GM18858 (cell line): ENCODE measurements at regions not wholly inside any gene's neighbourhood (a gene's known extent, or its start where the extent isn't known, plus 50 kb on each side); places are given as distances from the start of the nearest gene placed in this dataset.

Source experiments
- ATAC-seq: cut with Tn5 transposase; IDR thresholded peaks from one replicate; pipeline ENCODE4 v1.9.1; 2021; ENCODE audit not compliant: unreplicated experiment

GRCh38 chr19:30293051-30293785, 79.0 kb upstream of the ZNF536 start:
- ATAC-seq = no peak

GRCh38 chr19:30297969-30298368, 74.2 kb upstream of the ZNF536 start:
- ATAC-seq = no peak

GRCh38 chr19:30303131-30303654, 69.0 kb upstream of the ZNF536 start:
- ATAC-seq = no peak

GRCh38 chr19:30304540-30304939, 67.6 kb upstream of the ZNF536 start:
- ATAC-seq = no peak

GRCh38 chr19:30305346-30306060, 66.7 kb upstream of the ZNF536 start:
- no peak for ATAC-seq

GRCh38 chr19:30307191-30307974, 64.8 kb upstream of the ZNF536 start:
- ATAC-seq = no peak

- no peak for ATAC-seq
These were observed 63.0 kb upstream of the ZNF536 start for GRCh38 chr19:30309176-30309575.

- no peak for ATAC-seq
These were observed 62.1 kb upstream of the ZNF536 start for GRCh38 chr19:30309905-30310601.

GRCh38 chr19:30310602-30311263, 61.5 kb upstream of the ZNF536 start:
- no peak for ATAC-seq

GRCh38 chr19:30311911-30312310, 60.3 kb upstream of the ZNF536 start:
- no peak for ATAC-seq

GRCh38 chr19:30312582-30313352, 59.4 kb upstream of the ZNF536 start:
- ATAC-seq = no peak

- ATAC-seq = no peak
These were observed 58.8 kb upstream of the ZNF536 start for GRCh38 chr19:30313353-30313750.

GRCh38 chr19:30314056-30314804, 58.0 kb upstream of the ZNF536 start:
- ATAC-seq = no peak

- no peak for ATAC-seq
These were observed 57.4 kb upstream of the ZNF536 start for GRCh38 chr19:30314805-30315155.

GRCh38 chr19:30315159-30315558, 57.0 kb upstream of the ZNF536 start:
- ATAC-seq = no peak

- ATAC-seq = no peak
These were observed 56.1 kb upstream of the ZNF536 start for GRCh38 chr19:30316000-30316491.

- no peak for ATAC-seq
These were observed 55.6 kb upstream of the ZNF536 start for GRCh38 chr19:30316560-30317106.

GRCh38 chr19:30317403-30317802, 54.8 kb upstream of the ZNF536 start:
- no peak for ATAC-seq

- ATAC-seq = no peak
These were observed 53.9 kb upstream of the ZNF536 start for GRCh38 chr19:30318261-30318660.
